HepG2 (cell line): ENCODE measurements at regions not wholly inside any gene's neighbourhood (a gene's known extent, or its start where the extent isn't known, plus 50 kb on each side); places are given as distances from the start of the nearest gene placed in this dataset.

Source experiments
- ATAC-seq: fragments of 200-7000 bp; cut with Tn5 transposase; 3 replicates; pipeline ENCODE4 v1.9.1; 2020; ENCODE audit warnings: mild to moderate bottlenecking, moderate library complexity
- BruUV-seq: library from RNA; stranded (reverse); fragments of 400-500 nt; replicated peaks from 2 replicates; lab custom pipeline; 2021; lab: Mats Ljungman, UMichigan
- CTCF ChIA-PET: fragments of 300-600 bp; formaldehyde crosslinking; extraction: SDS; loops from one replicate; lab custom pipeline; 2021; ENCODE audit warnings: low total read pairs, inconsistent platforms, low intra/inter-chr PET ratio; lab: Yijun Ruan, JAX
- POLR2A ChIA-PET: fragments of 350-600 bp; sonication (Branson Sonifier 250); formaldehyde crosslinking; loops from one replicate; lab custom pipeline; 2020; ENCODE audit warnings: antibody characterized with exemption, inconsistent platforms; lab: Yijun Ruan, JAX
- DNase-seq: peaks from one replicate; pipeline ENCODE4 v3.0.0-alpha.2; 2015; ENCODE audit warnings: low spot score
- FAIRE-seq: peaks from 3 replicates; lab custom pipeline; 2011; peaks lifted over from hg19 to GRCh38; lab: Jason Lieb, UNC
- H2AFZ ChIP-seq: one replicate; pipeline ENCODE4 v1.6.1; 2011; ENCODE audit warnings: low read length, inconsistent platforms
- H3K27ac ChIP-seq: fragments of 300-600 bp; 3 replicates; pipeline ENCODE4 v1.8.0; 2011; ENCODE audit warnings: mixed run types, mild to moderate bottlenecking, mixed read lengths, low read length, inconsistent platforms; ENCODE audit not compliant: insufficient read depth; ENCODE audit errors: extremely low read length
- H3K27me3 ChIP-seq, 2 experiments: fragments of 200-600 bp in 1 of 2; 2 replicates in 1 of 2; 3 replicates in 1 of 2; pipeline versions ENCODE4 v1.6.0 to v1.8.0; 2011; ENCODE audit warnings: low read length in 2 of 2, mild to moderate bottlenecking in 2 of 2, moderate library complexity in 2 of 2, inconsistent platforms in 1 of 2; ENCODE audit not compliant: insufficient read depth in 2 of 2, control insufficient read depth in 1 of 2
- H3K36me3 ChIP-seq, 2 experiments: fragments of 200-600 bp in 1 of 2; replicated peaks in 1 of 2; 2 replicates in 1 of 2; 3 replicates in 1 of 2; pipeline versions ENCODE4 v1.5.1 to v1.8.0; 2011; ENCODE audit warnings: low read length in 2 of 2, inconsistent platforms in 1 of 2; ENCODE audit not compliant: insufficient read depth in 2 of 2, control insufficient read depth in 1 of 2
- H3K4me1 ChIP-seq: 2 replicates; pipeline ENCODE4 v1.5.1; 2012; ENCODE audit warnings: low read length, inconsistent platforms; ENCODE audit not compliant: insufficient read depth
- H3K4me2 ChIP-seq: 2 replicates; pipeline ENCODE4 v1.6.0; 2011; ENCODE audit warnings: low read depth, low read length, inconsistent platforms
- H3K4me3 ChIP-seq, 3 experiments: fragments of 200-600 bp in 1 of 3; sonication (generic), shearing (Covaris generic) in 1 of 3; replicated peaks in 1 of 3; 2 replicates each; pipeline ENCODE4 v1.5.1; 2011 to 2016; ENCODE audit warnings: low read length in 3 of 3, inconsistent platforms in 2 of 3, low read depth in 2 of 3, mild to moderate bottlenecking in 2 of 3, control low read depth in 1 of 3, mixed read lengths in 1 of 3; ENCODE audit not compliant: insufficient read depth in 1 of 3
- H3K79me2 ChIP-seq: one replicate; pipeline ENCODE4 v1.6.1; 2011; ENCODE audit warnings: low read length, inconsistent platforms; ENCODE audit not compliant: insufficient read depth
- H3K9ac ChIP-seq: 2 replicates; pipeline ENCODE4 v1.6.0; 2011; ENCODE audit warnings: mild to moderate bottlenecking, low read depth, low read length, inconsistent platforms; ENCODE audit not compliant: insufficient read depth
- H3K9me3 ChIP-seq: 2 replicates; pipeline ENCODE4 v1.5.1; 2012; ENCODE audit warnings: mild to moderate bottlenecking, low read length
- H4K20me1 ChIP-seq: 2 replicates; pipeline ENCODE4 v1.6.0; 2011; ENCODE audit warnings: inconsistent platforms, mild to moderate bottlenecking, low read length, moderate library complexity; ENCODE audit not compliant: insufficient read depth
- ETS1 ChIP-seq: sonication (generic); formaldehyde crosslinking; IDR thresholded peaks from 2 replicates; pipeline ENCODE4 v1.4.0; 2020; ENCODE audit warnings: missing genetic modification reagents
- GATA4 ChIP-seq: sonication (generic); IDR thresholded peaks from 2 replicates; pipeline ENCODE4 v1.6.1; 2016; ENCODE audit warnings: antibody characterized with exemption, low read depth, borderline replicate concordance
- NFE2 ChIP-seq: sonication (generic); formaldehyde crosslinking; IDR thresholded peaks from 2 replicates; pipeline ENCODE4 v1.4.0; 2020; ENCODE audit warnings: missing genetic modification reagents
- PRPF4 ChIP-seq: fragments of 200-400 bp; formaldehyde crosslinking; IDR thresholded peaks from 2 replicates; pipeline ENCODE4 v1.6.1; 2016; ENCODE audit warnings: low read length, low read depth; ENCODE audit not compliant: poor library complexity, severe bottlenecking
- SIX1 ChIP-seq: sonication (generic); formaldehyde crosslinking; IDR thresholded peaks from 2 replicates; pipeline ENCODE4 v1.4.0; 2020; ENCODE audit warnings: missing genetic modification reagents, borderline replicate concordance
- SMARCE1 ChIP-seq: fragments of 450-650 bp; IDR thresholded peaks from 2 replicates; pipeline ENCODE4 v1.6.1; 2017; ENCODE audit warnings: borderline replicate concordance
- SP2 ChIP-seq: sonication (generic); formaldehyde crosslinking; IDR thresholded peaks from 2 replicates; pipeline ENCODE4 v1.5.1; 2020; ENCODE audit warnings: mild to moderate bottlenecking, missing genetic modification reagents
- ZFX ChIP-seq: sonication (generic); formaldehyde crosslinking; IDR thresholded peaks from 2 replicates; pipeline ENCODE4 v1.4.0; 2020; ENCODE audit warnings: mild to moderate bottlenecking, low read depth, missing genetic modification reagents, moderate library complexity
- ZNF292 ChIP-seq: sonication (generic); formaldehyde crosslinking; IDR thresholded peaks from 2 replicates; pipeline ENCODE4 v1.8.1; 2022; ENCODE audit warnings: mild to moderate bottlenecking, low read depth, missing genetic modification reagents, borderline replicate concordance
- ZNF317 ChIP-seq: sonication (generic); formaldehyde crosslinking; IDR thresholded peaks from 2 replicates; pipeline ENCODE4 v1.5.0; 2020; ENCODE audit warnings: mild to moderate bottlenecking, missing genetic modification reagents
- ZNF772 ChIP-seq: sonication (generic); formaldehyde crosslinking; IDR thresholded peaks from 2 replicates; pipeline ENCODE4 v1.5.0; 2020; ENCODE audit warnings: mild to moderate bottlenecking, missing genetic modification reagents
- in situ Hi-C: cut with HindIII; loops from 2 replicates; pipeline ENCODE4 v1.10.0; 2017; ENCODE audit warnings: low pct_unique_long_range_greater_than_20kb; ENCODE audit not compliant: extremely low pct_ligation_motif_present
- intact Hi-C: fragments of 100-400 bp; cut with micrococcal nuclease; formaldehyde crosslinking; loops from one replicate; pipeline ENCODE4 v1.10.0; 2022; ENCODE audit not compliant: unreplicated experiment
- TF ChIP-seq, protein P1 (sequence below): sonication (generic); formaldehyde crosslinking; IDR thresholded peaks from 2 replicates; pipeline ENCODE4 v1.4.0; 2020; ENCODE audit warnings: missing genetic modification reagents, borderline replicate concordance
- TF ChIP-seq, protein P2 (sequence below): sonication (generic); formaldehyde crosslinking; IDR thresholded peaks from 2 replicates; pipeline ENCODE4 v1.5.0; 2020; ENCODE audit warnings: mild to moderate bottlenecking, missing genetic modification reagents, borderline replicate concordance

DNA sequence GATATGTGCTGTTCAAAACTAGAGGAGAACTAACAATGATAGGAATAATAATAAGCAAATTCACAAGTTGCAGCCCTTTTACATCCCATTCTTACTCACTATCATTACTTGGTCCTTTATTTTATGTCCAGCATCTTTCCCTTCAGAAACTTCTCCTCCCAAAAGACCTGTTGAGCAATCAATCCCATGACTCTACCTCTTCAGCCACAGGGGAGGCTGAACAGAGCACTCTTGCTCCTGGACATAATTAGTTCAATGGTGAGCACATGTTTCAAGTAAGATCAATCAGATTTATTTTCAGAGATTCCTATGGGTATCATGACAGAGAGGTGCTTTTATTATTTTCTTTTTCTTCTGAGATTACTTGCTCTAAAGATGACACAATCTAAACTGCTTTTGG lies 260.0 kb downstream of the COG6 start:
- H3K4me1 ChIP-seq, result no peaks in the 10 kb centered on the region
- BruUV-seq, result no TSS peak
- ATAC-seq (no peak), DNase-seq (no peak), FAIRE-seq (no peak)
- no peaks in the 10 kb centered on the region for H3K27me3 ChIP-seq
- H2AFZ ChIP-seq, result no peak overlapping the region
- intact Hi-C loops, result no loop called here
- no peaks in the 10 kb centered on the region for H3K79me2 ChIP-seq
- H4K20me1 ChIP-seq, result no peaks in the 10 kb centered on the region
- H3K4me2 ChIP-seq, result no peak overlapping the region
- H3K27ac ChIP-seq, result no peak overlapping the region
- H3K4me3 ChIP-seq, result no peak overlapping the region
- ChIA-PET POLR2A (no interaction called here), CTCF (no interaction called here)
- H3K9ac ChIP-seq, result no peak overlapping the region
- no peaks in the 10 kb centered on the region for H3K36me3 ChIP-seq
- TF ChIP-seq, protein P1, sequence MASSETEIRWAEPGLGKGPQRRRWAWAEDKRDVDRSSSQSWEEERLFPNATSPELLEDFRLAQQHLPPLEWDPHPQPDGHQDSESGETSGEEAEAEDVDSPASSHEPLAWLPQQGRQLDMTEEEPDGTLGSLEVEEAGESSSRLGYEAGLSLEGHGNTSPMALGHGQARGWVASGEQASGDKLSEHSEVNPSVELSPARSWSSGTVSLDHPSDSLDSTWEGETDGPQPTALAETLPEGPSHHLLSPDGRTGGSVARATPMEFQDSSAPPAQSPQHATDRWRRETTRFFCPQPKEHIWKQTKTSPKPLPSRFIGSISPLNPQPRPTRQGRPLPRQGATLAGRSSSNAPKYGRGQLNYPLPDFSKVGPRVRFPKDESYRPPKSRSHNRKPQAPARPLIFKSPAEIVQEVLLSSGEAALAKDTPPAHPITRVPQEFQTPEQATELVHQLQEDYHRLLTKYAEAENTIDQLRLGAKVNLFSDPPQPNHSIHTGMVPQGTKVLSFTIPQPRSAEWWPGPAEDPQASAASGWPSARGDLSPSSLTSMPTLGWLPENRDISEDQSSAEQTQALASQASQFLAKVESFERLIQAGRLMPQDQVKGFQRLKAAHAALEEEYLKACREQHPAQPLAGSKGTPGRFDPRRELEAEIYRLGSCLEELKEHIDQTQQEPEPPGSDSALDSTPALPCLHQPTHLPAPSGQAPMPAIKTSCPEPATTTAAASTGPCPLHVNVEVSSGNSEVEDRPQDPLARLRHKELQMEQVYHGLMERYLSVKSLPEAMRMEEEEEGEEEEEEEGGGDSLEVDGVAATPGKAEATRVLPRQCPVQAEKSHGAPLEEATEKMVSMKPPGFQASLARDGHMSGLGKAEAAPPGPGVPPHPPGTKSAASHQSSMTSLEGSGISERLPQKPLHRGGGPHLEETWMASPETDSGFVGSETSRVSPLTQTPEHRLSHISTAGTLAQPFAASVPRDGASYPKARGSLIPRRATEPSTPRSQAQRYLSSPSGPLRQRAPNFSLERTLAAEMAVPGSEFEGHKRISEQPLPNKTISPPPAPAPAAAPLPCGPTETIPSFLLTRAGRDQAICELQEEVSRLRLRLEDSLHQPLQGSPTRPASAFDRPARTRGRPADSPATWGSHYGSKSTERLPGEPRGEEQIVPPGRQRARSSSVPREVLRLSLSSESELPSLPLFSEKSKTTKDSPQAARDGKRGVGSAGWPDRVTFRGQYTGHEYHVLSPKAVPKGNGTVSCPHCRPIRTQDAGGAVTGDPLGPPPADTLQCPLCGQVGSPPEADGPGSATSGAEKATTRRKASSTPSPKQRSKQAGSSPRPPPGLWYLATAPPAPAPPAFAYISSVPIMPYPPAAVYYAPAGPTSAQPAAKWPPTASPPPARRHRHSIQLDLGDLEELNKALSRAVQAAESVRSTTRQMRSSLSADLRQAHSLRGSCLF, result no peak
- TF ChIP-seq NFE2 (CRISPR knock-in tag), result no peak
- no peak for TF ChIP-seq ZNF772
- TF ChIP-seq, protein P2, sequence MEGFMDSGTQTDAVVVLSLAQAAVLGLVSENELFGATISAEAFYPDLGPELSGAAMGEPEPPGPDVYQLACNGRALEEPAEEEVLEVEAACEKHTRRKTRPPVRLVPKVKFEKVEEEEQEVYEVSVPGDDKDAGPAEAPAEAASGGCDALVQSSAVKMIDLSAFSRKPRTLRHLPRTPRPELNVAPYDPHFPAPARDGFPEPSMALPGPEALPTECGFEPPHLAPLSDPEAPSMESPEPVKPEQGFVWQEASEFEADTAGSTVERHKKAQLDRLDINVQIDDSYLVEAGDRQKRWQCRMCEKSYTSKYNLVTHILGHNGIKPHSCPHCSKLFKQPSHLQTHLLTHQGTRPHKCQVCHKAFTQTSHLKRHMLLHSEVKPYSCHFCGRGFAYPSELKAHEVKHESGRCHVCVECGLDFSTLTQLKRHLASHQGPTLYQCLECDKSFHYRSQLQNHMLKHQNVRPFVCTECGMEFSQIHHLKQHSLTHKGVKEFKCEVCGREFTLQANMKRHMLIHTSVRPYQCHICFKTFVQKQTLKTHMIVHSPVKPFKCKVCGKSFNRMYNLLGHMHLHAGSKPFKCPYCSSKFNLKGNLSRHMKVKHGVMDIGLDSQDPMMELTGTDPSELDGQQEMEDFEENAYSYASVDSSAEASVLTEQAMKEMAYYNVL (CRISPR knock-in tag), result no peak
- no peak for TF ChIP-seq GATA4
- TF ChIP-seq ZFX (CRISPR knock-in tag), result no peak
- no peak for TF ChIP-seq ZNF292
- TF ChIP-seq ETS1 (CRISPR knock-in tag), result no peak
- no peak for TF ChIP-seq SMARCE1
- TF ChIP-seq SIX1, result no peak
- TF ChIP-seq PRPF4, result no peak
- no peak for TF ChIP-seq SP2 (CRISPR knock-in tag)
- no peak for TF ChIP-seq ZNF317 (CRISPR knock-in tag)
- in situ Hi-C loops, result no loop called here
- H3K9me3 ChIP-seq, result no peaks in the 10 kb centered on the region
